ENCODE measurements at regions not wholly inside any gene's neighbourhood (a gene's known extent, or its start where the extent isn't known, plus 50 kb on each side); places are given as distances from the start of the nearest gene placed in this dataset.

- Histone ChIP-seq H3K27me3 (ENCODE audit: control insufficient read depth, insufficient read depth, low read length) (no peaks in the 10 kb centered on the region), H3K4me3 (ENCODE audit: low read depth, low read length) (no peak overlapping the region), H3K36me3 (ENCODE audit: control insufficient read depth, insufficient read depth, low read length) (no peaks in the 10 kb centered on the region)
- no peak for DNase-seq (ENCODE audit: low read depth)
- TF ChIP-seq, protein P1, sequence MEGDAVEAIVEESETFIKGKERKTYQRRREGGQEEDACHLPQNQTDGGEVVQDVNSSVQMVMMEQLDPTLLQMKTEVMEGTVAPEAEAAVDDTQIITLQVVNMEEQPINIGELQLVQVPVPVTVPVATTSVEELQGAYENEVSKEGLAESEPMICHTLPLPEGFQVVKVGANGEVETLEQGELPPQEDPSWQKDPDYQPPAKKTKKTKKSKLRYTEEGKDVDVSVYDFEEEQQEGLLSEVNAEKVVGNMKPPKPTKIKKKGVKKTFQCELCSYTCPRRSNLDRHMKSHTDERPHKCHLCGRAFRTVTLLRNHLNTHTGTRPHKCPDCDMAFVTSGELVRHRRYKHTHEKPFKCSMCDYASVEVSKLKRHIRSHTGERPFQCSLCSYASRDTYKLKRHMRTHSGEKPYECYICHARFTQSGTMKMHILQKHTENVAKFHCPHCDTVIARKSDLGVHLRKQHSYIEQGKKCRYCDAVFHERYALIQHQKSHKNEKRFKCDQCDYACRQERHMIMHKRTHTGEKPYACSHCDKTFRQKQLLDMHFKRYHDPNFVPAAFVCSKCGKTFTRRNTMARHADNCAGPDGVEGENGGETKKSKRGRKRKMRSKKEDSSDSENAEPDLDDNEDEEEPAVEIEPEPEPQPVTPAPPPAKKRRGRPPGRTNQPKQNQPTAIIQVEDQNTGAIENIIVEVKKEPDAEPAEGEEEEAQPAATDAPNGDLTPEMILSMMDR (IDR thresholded peaks at IDR 0.05; ENCODE audit: insufficient read depth, low read length, poor library complexity, severe bottlenecking) = no peak
Observed at GRCh38 chr20:12411246-12411940, 493.7 kb downstream of the BTBD3 start.

DNA sequence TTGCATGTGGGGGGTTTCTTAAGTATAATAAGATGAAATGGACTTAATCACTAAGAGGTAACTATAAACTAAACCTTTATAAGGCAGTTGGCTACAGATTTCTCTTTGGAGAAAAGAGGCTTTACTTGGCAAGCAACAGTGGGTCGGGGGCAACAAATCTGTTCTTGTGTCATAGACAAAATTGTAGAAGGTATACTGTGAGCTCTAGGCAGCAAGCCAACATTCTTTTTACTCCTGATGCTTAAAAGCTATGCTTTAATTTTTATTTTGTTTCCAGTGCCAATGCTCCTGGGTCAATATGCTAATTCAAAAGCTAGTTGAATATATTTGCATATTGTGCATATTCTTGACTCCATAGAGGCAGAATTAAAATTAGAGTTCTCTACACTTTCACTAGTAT, 495.4 kb downstream of the BTBD3 start:
- H3K4me3 ChIP-seq (ENCODE audit: low read depth, low read length) = no peak overlapping the region
- TF ChIP-seq, protein P1 (IDR thresholded peaks at IDR 0.05; ENCODE audit: insufficient read depth, low read length, poor library complexity, severe bottlenecking) = no peak
- H3K36me3 ChIP-seq (ENCODE audit: control insufficient read depth, insufficient read depth, low read length) = no peaks in the 10 kb centered on the region
- H3K27me3 ChIP-seq (ENCODE audit: control insufficient read depth, insufficient read depth, low read length) = no peaks in the 10 kb centered on the region
- no peak for DNase-seq (ENCODE audit: low read depth)

- H3K4me3 ChIP-seq (ENCODE audit: low read depth, low read length) = no peak overlapping the region
- no peaks in the 10 kb centered on the region for H3K27me3 ChIP-seq (ENCODE audit: control insufficient read depth, insufficient read depth, low read length)
- no peaks in the 10 kb centered on the region for H3K36me3 ChIP-seq (ENCODE audit: control insufficient read depth, insufficient read depth, low read length)
- DNase-seq (ENCODE audit: low read depth) = no peak
- TF ChIP-seq, protein P1 (IDR thresholded peaks at IDR 0.05; ENCODE audit: insufficient read depth, low read length, poor library complexity, severe bottlenecking) = no peak
Observed at GRCh38 chr20:12414446-12415274, 497.0 kb downstream of the BTBD3 start.

GRCh38 chr20:12416281-12416680, 498.6 kb downstream of the BTBD3 start:
- H3K36me3 ChIP-seq (ENCODE audit: control insufficient read depth, insufficient read depth, low read length) = no peaks in the 10 kb centered on the region

GRCh38 chr20:12433724-12434123, 516.0 kb downstream of the BTBD3 start:
- no peaks in the 10 kb centered on the region for H3K36me3 ChIP-seq (ENCODE audit: control insufficient read depth, insufficient read depth, low read length)
- H3K27me3 ChIP-seq (ENCODE audit: control insufficient read depth, insufficient read depth, low read length) = no peaks in the 10 kb centered on the region
- TF ChIP-seq, protein P1 (IDR thresholded peaks at IDR 0.05; ENCODE audit: insufficient read depth, low read length, poor library complexity, severe bottlenecking) = no peak
- no peak for DNase-seq (ENCODE audit: low read depth)
- H3K4me3 ChIP-seq (ENCODE audit: low read depth, low read length) = no peak overlapping the region

More at GRCh38 chr20:12416281-12416680, 498.6 kb downstream of the BTBD3 start:
- DNase-seq (ENCODE audit: low read depth) = no peak
- TF ChIP-seq, protein P1 (IDR thresholded peaks at IDR 0.05; ENCODE audit: insufficient read depth, low read length, poor library complexity, severe bottlenecking) = no peak
- Histone ChIP-seq H3K4me3 (ENCODE audit: low read depth, low read length) (no peak overlapping the region), H3K27me3 (ENCODE audit: control insufficient read depth, insufficient read depth, low read length) (no peaks in the 10 kb centered on the region)
